D721Med (cell line): ENCODE measurements at regions not wholly inside any gene's neighbourhood (a gene's known extent, or its start where the extent isn't known, plus 50 kb on each side); places are given as distances from the start of the nearest gene placed in this dataset.

Source experiments
- DNase-seq: peaks from one replicate; pipeline ENCODE4 v3.0.0; 2011; ENCODE audit warnings: low spot score; ENCODE audit not compliant: insufficient read length
- FAIRE-seq: peaks from 2 replicates; lab custom pipeline; 2011; peaks lifted over from hg19 to GRCh38; lab: Jason Lieb, UNC
- TF ChIP-seq, protein P1 (sequence below): IDR thresholded peaks from 2 replicates; pipeline ENCODE4 v1.5.1; 2012; ENCODE audit warnings: mild to moderate bottlenecking, control low read depth; ENCODE audit not compliant: insufficient read depth; ENCODE audit errors: missing control alignments

- FAIRE-seq (no peak), DNase-seq (no peak)
- TF ChIP-seq, protein P1, sequence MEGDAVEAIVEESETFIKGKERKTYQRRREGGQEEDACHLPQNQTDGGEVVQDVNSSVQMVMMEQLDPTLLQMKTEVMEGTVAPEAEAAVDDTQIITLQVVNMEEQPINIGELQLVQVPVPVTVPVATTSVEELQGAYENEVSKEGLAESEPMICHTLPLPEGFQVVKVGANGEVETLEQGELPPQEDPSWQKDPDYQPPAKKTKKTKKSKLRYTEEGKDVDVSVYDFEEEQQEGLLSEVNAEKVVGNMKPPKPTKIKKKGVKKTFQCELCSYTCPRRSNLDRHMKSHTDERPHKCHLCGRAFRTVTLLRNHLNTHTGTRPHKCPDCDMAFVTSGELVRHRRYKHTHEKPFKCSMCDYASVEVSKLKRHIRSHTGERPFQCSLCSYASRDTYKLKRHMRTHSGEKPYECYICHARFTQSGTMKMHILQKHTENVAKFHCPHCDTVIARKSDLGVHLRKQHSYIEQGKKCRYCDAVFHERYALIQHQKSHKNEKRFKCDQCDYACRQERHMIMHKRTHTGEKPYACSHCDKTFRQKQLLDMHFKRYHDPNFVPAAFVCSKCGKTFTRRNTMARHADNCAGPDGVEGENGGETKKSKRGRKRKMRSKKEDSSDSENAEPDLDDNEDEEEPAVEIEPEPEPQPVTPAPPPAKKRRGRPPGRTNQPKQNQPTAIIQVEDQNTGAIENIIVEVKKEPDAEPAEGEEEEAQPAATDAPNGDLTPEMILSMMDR: no peak
These were observed 639.6 kb downstream of the CETN3 start for GRCh38 chr5:89769975-89770374.

GRCh38 chr5:89759802-89760201 lies 649.8 kb downstream of the CETN3 start:
- DNase-seq (no peak), FAIRE-seq (no peak)
- TF ChIP-seq, protein P1: no peak

DNA sequence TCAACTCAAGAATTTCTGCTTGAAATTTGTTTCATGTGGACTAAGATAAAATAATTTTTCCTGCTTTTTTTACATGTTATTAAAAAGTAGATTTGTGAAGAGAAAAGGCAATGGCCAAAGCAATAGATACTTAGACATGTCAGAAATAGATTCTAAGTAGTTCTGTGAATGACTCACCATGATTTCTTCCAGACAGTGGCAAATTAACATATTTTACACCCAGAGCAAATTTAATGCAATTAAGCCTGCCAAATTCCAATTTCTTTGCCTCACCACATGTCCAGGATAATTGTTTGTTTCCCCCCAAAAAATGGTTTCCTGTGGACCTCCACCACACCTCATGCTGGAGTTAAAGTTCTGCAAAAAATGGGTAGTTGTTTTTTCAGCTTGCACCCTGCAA lies 651.4 kb downstream of the CETN3 start:
- TF ChIP-seq, protein P1: no peak
- no peak for FAIRE-seq
- DNase-seq: no peak

DNA sequence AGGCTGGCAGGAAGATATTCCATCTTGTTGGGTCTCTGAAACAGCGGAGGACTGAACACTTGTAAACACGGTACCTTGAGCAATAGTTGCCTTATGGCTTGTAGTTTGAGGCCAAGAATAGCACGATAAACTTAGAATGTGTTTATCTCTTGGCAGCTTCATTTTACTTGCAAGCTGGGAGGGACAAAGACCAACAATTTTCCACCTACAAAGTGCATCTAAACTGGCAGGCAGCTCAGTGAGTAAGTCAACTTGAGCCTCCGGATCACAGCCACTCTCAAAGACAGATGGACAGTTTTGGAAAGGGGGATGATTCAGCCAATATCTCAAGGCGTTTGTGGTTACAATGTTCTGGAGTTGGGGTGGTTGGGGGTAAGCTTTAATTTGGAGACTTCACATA lies 652.6 kb downstream of the CETN3 start:
- TF ChIP-seq, protein P1: no peak
- DNase-seq: no peak
- FAIRE-seq: no peak

DNA sequence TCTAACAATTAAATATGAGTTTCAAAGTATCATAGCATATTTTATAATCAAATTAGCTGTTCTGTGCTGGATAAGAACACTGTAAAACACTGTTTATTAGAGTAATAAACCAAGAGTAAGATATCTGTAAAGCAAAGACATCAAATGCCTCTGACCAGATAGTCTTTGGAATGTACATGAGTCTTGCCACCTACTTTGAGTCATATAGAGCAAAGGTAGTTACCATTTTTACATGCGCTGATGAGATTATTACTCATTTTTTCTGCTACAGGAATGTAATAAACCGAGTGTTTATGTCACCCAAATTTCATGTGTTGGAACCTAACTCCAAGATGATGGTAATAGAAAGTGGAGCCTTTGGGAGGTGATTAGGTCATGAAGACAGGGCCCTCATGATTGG lies 654.5 kb downstream of the CETN3 start:
- DNase-seq (no peak), FAIRE-seq (no peak)
- TF ChIP-seq, protein P1: no peak

- DNase-seq (no peak), FAIRE-seq (no peak)
- TF ChIP-seq, protein P1: no peak
These were observed 674.5 kb downstream of the CETN3 start for GRCh38 chr5:89735082-89735481.

DNA sequence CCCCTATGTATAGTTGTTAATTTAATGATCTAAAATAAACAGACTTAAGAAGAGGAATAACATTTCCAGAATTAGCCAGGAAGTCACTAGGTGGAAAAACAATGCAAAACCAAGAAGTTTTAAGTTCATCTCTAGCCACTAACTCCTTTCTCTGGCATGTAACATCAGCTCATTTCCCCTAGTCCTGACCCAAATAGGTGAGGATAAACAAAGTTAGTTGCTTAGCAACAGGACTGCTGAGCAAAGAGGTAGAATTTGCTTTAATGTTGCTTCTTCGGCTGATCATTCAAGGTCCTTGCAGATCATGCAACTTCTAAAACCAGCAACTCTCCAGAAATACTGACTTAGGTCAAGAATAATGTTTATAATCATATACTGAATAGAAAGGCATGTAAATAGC lies 675.8 kb downstream of the CETN3 start:
- TF ChIP-seq, protein P1: no peak
- no peak for DNase-seq
- FAIRE-seq: no peak
